ENCODE measurements at regions not wholly inside any gene's neighbourhood (a gene's known extent, or its start where the extent isn't known, plus 50 kb on each side); places are given as distances from the start of the nearest gene placed in this dataset.

GRCh38 chr12:74401035-74401434 lies 136.6 kb upstream of the ATXN7L3B start:
- no peak overlapping the region for H3K23ac ChIP-seq (ENCODE audit: insufficient read length, low read depth, low read length)
- no peaks in the 10 kb centered on the region for H3K4me1 ChIP-seq (ENCODE audit: insufficient read depth, low read length)
- no peak for DNase-seq
- no peaks in the 10 kb centered on the region for H3K27me3 ChIP-seq (ENCODE audit: insufficient read depth, low read length)
- no peak overlapping the region for H4K5ac ChIP-seq (ENCODE audit: insufficient read length, low read depth, low read length)
- H4K20me1 ChIP-seq (ENCODE audit: control insufficient read depth, insufficient read depth, insufficient read length) = no peaks in the 10 kb centered on the region
- no peaks in the 10 kb centered on the region for H3K79me2 ChIP-seq (ENCODE audit: insufficient read depth, low read length)
- H3K56ac ChIP-seq (ENCODE audit: insufficient read length, low read depth, low read length) = no peak overlapping the region
- no peak overlapping the region for H3T11ph ChIP-seq (ENCODE audit: low read length)
- H4K8ac ChIP-seq (replicated peaks; ENCODE audit: insufficient read length, low read depth, low read length) = no peak overlapping the region
- Mint-ChIP-seq H3K9me3 (no peaks in the 10 kb centered on the region), H3K27ac (peak overlapping the region in 1 of 3 experiments; percentile 95; a peak in 2 of 7 replicates), H3K4me3 (no peak overlapping the region), H3K4me1 (peaks cover 7 to 8% of the 10 kb centered on the region in 2 experiments; a peak in 3 of 4 replicates), H3K27me3 (ENCODE audit: low read depth) (no peaks in the 10 kb centered on the region), H3K36me3 (ENCODE audit: insufficient read depth in 1 of 3, low read depth in 3 of 3) (no peaks in the 10 kb centered on the region; a peak in 1 of 7 replicates)
- no peak overlapping the region for H2BK15ac ChIP-seq (ENCODE audit: low read depth, low read length)
- no peak overlapping the region for H2BK5ac ChIP-seq (ENCODE audit: insufficient read length, low read length)
- WGBS (ENCODE audit: extremely low coverage, insufficient read length, low lambda C conversion rate) = no CpG with 5 or more reads among the region's 2 CpGs
- H3K4ac ChIP-seq (ENCODE audit: low read depth, low read length) = no peak overlapping the region
- no peak overlapping the region for H3K4me2 ChIP-seq (ENCODE audit: insufficient read depth, insufficient read length, low read length)
- no peak overlapping the region for H2BK120ac ChIP-seq (ENCODE audit: low read depth, low read length, poor library complexity, severe bottlenecking)
- H3K18ac ChIP-seq (ENCODE audit: insufficient read length, low read depth, low read length) = no peak overlapping the region
- TF ChIP-seq, protein P1, sequence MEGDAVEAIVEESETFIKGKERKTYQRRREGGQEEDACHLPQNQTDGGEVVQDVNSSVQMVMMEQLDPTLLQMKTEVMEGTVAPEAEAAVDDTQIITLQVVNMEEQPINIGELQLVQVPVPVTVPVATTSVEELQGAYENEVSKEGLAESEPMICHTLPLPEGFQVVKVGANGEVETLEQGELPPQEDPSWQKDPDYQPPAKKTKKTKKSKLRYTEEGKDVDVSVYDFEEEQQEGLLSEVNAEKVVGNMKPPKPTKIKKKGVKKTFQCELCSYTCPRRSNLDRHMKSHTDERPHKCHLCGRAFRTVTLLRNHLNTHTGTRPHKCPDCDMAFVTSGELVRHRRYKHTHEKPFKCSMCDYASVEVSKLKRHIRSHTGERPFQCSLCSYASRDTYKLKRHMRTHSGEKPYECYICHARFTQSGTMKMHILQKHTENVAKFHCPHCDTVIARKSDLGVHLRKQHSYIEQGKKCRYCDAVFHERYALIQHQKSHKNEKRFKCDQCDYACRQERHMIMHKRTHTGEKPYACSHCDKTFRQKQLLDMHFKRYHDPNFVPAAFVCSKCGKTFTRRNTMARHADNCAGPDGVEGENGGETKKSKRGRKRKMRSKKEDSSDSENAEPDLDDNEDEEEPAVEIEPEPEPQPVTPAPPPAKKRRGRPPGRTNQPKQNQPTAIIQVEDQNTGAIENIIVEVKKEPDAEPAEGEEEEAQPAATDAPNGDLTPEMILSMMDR (conservative IDR thresholded peaks at IDR 0.05) = no peak
- H4K91ac ChIP-seq (ENCODE audit: insufficient read length, low read depth, low read length) = no peak overlapping the region
- H3K23me2 ChIP-seq (ENCODE audit: insufficient read length, low read depth, low read length, poor library complexity, severe bottlenecking) = no peaks in the 10 kb centered on the region
- no peak overlapping the region for H3K9ac ChIP-seq (ENCODE audit: extremely low read depth, insufficient read length, low read length)
- no peak overlapping the region for H2AFZ ChIP-seq (ENCODE audit: low read length)
- no peak overlapping the region for H2BK12ac ChIP-seq (ENCODE audit: insufficient read length, low read depth, low read length)
- H3K79me1 ChIP-seq (ENCODE audit: insufficient read depth, low read depth, low read length, poor library complexity, severe bottlenecking) = no peaks in the 10 kb centered on the region
- H3K9me3 ChIP-seq (ENCODE audit: control insufficient read depth, low read depth, low read length) = no peaks in the 10 kb centered on the region
- H3K27ac ChIP-seq (ENCODE audit: insufficient read length, low read depth, low read length) = no peak overlapping the region
- H3K14ac ChIP-seq (ENCODE audit: insufficient read depth, low read length) = no peak overlapping the region
- no peak overlapping the region for H2AK5ac ChIP-seq (ENCODE audit: insufficient read length, low read length)
- no peak overlapping the region for H2BK20ac ChIP-seq (ENCODE audit: low read depth, low read length, poor library complexity, severe bottlenecking)

Data from H9 (cell line).